ENCODE measurements at regions not wholly inside any gene's neighbourhood (a gene's known extent, or its start where the extent isn't known, plus 50 kb on each side); places are given as distances from the start of the nearest gene placed in this dataset.

DNA sequence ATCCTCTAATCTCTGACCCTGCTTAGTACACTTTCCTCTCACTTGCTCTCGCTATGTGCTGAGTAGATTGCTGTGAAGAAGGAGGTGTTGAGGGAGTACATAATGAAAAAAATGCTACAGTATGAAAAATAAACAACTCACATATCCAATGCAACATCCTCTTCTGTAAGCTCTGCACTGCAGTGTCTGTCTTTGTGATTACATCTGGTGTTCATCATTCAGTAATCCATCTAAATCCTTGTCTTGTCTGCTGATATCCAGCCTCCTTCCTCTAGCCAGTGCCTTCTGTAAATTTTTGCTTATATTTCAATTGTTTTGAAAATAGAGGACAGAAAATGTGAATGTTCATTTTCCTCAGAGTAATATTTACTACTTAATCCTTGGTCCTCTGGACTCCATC, 57.4 kb upstream of the CDH12 start:
- Histone ChIP-seq H4K20me1 (replicated peaks; ENCODE audit: control insufficient read depth, extremely low read depth, insufficient read depth, low read length) (no peaks in the 10 kb centered on the region), H3K27ac (ENCODE audit: insufficient read depth, low read depth, low read length) (no peak overlapping the region), H3K4me1 (ENCODE audit: control insufficient read depth, extremely low read depth, insufficient read depth, low read length) (no peaks in the 10 kb centered on the region), H3K9me1 (replicated peaks; ENCODE audit: control insufficient read depth, extremely low read depth, insufficient read depth, low read length) (no peaks in the 10 kb centered on the region), H3K27me3 (ENCODE audit: control insufficient read depth in 2 of 2, insufficient read depth in 2 of 2, low read length in 2 of 2) (no peaks in the 10 kb centered on the region), H2AFZ (ENCODE audit: low read depth, low read length) (no peak overlapping the region), H3K9ac (replicated peaks; ENCODE audit: extremely low read depth, insufficient read depth, low read length) (no peak overlapping the region), H3K4me3 (replicated peaks in 1 of 3; ENCODE audit: insufficient read depth in 1 of 3, low read depth in 1 of 3, low read length in 3 of 3) (no peak overlapping the region), H3K4me2 (ENCODE audit: insufficient read depth, low read length) (no peak overlapping the region), H3K36me3 (ENCODE audit: control insufficient read depth in 2 of 2, extremely low read depth in 1 of 2, insufficient read depth in 2 of 2, low read length in 2 of 2) (no peaks in the 10 kb centered on the region), H3K79me2 (ENCODE audit: control insufficient read depth, insufficient read depth, low read length) (no peaks in the 10 kb centered on the region), H3K9me3 (replicated peaks; ENCODE audit: control insufficient read depth, insufficient read depth, low read length) (no peaks in the 10 kb centered on the region)
- intact Hi-C loops (cut with micrococcal nuclease), result no loop called here
- ChIA-PET CTCF (no interaction called here), POLR2A (no interaction called here)
- no TSS peak for BruUV-seq (replicated peaks)
- DNase-seq (ENCODE audit: low read depth, low spot score) (no peak), FAIRE-seq (no peak)
- dilution Hi-C loops (cut with MboI; ENCODE audit: extremely low pct_ligation_motif_present, low sequenced_read_pairs), result no loop called here
- TF ChIP-seq POLR2A (IDR thresholded peaks at IDR 0.05; ENCODE audit: low read depth, low read length) (no peak), JUN (IDR thresholded peaks at IDR 0.05; ENCODE audit: borderline replicate concordance, insufficient read depth, insufficient read length, low read depth) (no peak), MYC (IDR thresholded peaks at IDR 0.05; ENCODE audit: low read depth, low read length) (no peak), POLR2AphosphoS5 (IDR thresholded peaks at IDR 0.05; ENCODE audit: insufficient read depth, low read depth, low read length) (no peak), GATA2 (IDR thresholded peaks at IDR 0.05; ENCODE audit: insufficient read depth, insufficient read length, low read depth, low read length) (no peak), EZH2 (IDR thresholded peaks at IDR 0.05; ENCODE audit: borderline replicate concordance, low read depth, low read length, severe bottlenecking) (no peak), FOS (IDR thresholded peaks at IDR 0.05; ENCODE audit: borderline replicate concordance, insufficient read depth, low read length) (no peak)
- TF ChIP-seq, protein P1, sequence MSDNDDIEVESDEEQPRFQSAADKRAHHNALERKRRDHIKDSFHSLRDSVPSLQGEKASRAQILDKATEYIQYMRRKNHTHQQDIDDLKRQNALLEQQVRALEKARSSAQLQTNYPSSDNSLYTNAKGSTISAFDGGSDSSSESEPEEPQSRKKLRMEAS (IDR thresholded peaks at IDR 0.05; ENCODE audit: insufficient read depth, insufficient read length), result no peak
- TF ChIP-seq, protein P2, sequence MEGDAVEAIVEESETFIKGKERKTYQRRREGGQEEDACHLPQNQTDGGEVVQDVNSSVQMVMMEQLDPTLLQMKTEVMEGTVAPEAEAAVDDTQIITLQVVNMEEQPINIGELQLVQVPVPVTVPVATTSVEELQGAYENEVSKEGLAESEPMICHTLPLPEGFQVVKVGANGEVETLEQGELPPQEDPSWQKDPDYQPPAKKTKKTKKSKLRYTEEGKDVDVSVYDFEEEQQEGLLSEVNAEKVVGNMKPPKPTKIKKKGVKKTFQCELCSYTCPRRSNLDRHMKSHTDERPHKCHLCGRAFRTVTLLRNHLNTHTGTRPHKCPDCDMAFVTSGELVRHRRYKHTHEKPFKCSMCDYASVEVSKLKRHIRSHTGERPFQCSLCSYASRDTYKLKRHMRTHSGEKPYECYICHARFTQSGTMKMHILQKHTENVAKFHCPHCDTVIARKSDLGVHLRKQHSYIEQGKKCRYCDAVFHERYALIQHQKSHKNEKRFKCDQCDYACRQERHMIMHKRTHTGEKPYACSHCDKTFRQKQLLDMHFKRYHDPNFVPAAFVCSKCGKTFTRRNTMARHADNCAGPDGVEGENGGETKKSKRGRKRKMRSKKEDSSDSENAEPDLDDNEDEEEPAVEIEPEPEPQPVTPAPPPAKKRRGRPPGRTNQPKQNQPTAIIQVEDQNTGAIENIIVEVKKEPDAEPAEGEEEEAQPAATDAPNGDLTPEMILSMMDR (IDR thresholded peaks at IDR 0.05; ENCODE audit: extremely low read depth in 1 of 2, insufficient read depth in 1 of 2, low read depth in 1 of 2, low read length in 2 of 2), result no peak
